ENCODE measurements at regions not wholly inside any gene's neighbourhood (a gene's known extent, or its start where the extent isn't known, plus 50 kb on each side); places are given as distances from the start of the nearest gene placed in this dataset.

GRCh38 chr2:163490281-163490680, 245.5 kb downstream of the FIGN start:
- no peak for TF ChIP-seq POLR2A (IDR thresholded peaks at IDR 0.05; ENCODE audit: low read depth, low read length)
- TF ChIP-seq POU2F2 (IDR thresholded peaks at IDR 0.05; ENCODE audit: low read depth, low read length) = no peak
- no peak for TF ChIP-seq TAF1 (IDR thresholded peaks at IDR 0.05; ENCODE audit: low read depth, low read length)
- TF ChIP-seq POLR2AphosphoS5 (IDR thresholded peaks at IDR 0.05; ENCODE audit: low read depth, low read length) = no peak
- TF ChIP-seq PAX5 (IDR thresholded peaks at IDR 0.05; ENCODE audit: insufficient read depth, low read length, severe bottlenecking) = no peak
- TF ChIP-seq SPI1 (IDR thresholded peaks at IDR 0.05; ENCODE audit: low read depth, low read length) = no peak
